SKM-1 treated with dmso at 0.1 percent for 144 hours (cell line): ENCODE measurements at regions not wholly inside any gene's neighbourhood (a gene's known extent, or its start where the extent isn't known, plus 50 kb on each side); places are given as distances from the start of the nearest gene placed in this dataset.
"Not testable (repeated sequence)": the region's sequence is repeated elsewhere in the genome, so short reads cannot be mapped to it uniquely, and the experiment has no call there.

Experiments used
- DNase-seq: peaks from one replicate; lab custom pipeline; 2025; ENCODE audit not compliant: unreplicated experiment; lab: John Stamatoyannopoulos, UW

DNA sequence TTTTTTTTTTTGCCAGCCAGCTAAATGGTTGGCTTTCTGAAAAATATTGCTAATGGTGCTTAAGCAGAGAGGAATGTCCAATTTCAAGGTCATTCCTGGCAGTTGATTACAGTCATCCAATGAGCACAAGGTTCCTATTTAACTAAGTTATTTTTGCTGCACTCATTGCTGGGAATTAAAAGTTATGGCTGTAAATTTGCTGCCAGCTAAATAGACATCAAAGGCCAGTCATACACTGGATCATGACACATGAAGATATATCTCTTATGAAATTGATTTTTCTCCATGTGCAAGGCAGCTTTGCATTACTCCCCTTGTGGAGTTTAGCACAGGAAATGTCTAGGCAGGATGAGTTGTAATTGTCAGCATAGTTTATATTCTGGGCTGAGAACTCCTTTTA is 1898.4 kb upstream of the CELF4 start:
- no peak for DNase-seq

DNA sequence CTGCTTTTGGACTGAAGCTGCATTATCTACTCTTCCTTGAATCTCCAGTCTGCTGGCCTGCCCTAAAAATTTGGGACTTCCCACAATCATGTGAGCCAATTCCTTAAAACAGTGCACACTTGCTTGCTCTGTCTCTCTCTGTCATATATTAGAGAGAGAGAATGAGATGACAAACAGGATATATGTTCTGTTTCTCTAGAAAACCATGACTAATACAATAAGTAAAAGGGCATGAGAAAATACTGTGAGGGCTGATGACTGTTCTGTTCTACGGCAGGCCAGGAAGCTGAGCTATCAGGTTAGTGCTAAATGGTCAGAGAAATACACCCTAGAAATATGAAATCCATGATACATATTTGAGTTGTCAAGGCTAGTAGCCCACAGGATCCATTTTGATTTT is 1896.8 kb upstream of the CELF4 start:
- DNase-seq, result no peak

DNA sequence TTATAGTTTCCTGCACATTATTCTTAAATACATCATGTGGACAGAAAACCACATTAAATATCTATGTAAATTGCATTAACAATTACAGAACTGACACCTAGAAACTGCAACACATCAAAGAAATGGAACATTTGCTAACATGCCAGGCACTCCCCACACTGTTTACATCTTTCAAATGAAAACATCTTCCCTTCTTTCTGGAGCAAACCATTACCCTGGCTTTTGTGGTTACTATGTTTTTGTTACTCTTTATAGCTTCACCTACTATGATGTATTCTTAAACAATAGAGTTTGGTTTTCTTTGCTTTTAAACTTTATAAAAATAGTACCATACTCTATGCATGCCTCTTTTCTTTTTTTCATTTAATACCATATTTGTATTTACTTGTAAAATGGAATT is 1894.5 kb upstream of the CELF4 start:
- DNase-seq, result no peak

DNA sequence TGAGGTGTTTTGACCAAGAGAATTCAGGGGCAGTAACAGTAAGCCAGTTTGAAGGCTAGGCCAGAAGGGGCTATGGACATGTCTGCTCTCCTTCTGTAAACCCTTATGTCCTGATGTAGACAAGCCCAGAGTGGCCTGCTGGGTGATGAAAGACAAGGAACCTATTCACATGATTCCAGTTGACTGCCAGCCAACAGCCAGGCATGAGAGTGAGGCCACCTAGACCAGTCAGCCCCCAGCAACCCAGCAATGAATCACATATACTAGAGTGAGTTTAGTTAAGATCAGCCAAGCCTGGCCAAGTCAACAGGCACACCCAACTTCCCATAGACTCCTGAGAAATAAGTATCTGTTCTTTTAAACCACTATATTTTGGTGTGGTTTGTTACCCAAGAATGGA is 1889.7 kb upstream of the CELF4 start:
- no peak for DNase-seq

DNA sequence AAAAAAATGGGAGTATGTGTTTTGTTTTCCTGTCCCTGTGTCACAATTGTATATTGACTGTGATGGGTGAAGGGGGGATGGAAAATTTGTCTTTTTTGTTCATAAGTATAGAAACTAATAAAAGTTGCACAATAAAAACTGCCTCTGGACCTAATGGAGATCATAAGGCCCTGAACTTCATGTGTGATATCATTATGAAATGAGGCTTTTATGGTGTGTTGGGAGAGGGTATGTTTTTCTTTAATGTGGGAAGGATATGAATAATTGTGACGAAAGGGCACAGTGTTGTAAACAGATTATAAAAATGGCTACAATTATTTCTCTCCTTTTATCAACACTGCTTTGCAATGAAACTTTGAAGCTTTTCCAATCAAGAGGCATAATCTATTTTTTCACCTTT is 1889.3 kb upstream of the CELF4 start:
- no peak for DNase-seq

DNA sequence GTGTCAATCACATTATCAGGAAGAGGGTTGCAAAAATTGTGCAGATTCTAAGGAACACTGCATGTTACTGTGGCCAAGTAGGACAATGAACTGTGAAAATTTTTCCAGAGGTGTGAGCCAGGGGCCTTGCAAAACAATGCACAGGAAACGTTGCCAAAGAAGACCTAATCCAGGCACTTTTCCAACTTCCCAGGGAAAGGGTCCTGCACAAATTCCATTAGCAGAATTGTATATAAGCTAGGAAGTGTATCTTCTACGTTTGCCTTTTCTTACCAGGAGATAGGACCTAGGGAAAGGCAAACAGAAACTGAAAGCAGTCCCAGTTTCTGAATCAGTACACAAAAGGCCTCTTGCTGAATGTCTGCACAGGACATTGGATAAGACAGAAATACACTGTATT is 1888.3 kb upstream of the CELF4 start:
- DNase-seq, result no peak

DNA sequence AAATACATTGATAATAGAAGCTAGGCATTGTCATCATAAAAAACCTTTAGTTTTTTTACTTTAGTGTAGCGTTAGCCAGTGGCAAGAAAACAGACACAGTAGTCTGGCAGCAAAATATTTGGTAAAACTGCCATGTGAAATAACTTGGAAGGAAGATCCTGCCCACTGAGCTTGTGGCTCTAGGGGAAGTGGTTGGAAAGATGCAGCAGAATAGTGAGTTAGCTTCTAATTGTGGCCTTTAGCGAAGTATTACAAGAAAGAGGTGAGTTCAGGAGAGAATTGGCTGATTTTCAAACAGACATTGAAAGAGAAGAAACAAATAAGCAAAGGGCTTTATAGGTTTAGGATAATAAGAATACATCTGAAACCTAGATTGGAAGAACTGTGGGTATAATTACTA is 1887.8 kb upstream of the CELF4 start:
- DNase-seq, result no peak

DNA sequence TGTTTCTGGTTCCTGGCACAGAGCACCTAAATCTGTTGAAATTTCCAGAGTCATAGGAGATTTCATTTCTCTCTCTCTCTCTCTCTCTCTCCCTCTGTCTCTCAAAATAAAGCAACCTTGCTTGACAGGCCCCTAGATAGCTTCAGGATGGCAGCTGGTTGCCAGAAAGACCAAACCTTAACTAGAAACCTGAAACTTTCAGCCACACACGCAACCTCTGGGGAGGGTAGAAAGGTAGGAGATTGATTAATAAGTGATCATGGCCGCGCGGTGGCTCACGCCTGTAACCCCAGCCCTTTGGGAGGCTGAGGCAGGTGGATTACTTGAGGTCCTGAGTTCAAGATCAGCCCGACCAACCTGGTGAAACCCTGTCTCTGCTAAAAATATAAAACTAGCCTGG is 1885.4 kb upstream of the CELF4 start:
- DNase-seq, result no peak

DNA sequence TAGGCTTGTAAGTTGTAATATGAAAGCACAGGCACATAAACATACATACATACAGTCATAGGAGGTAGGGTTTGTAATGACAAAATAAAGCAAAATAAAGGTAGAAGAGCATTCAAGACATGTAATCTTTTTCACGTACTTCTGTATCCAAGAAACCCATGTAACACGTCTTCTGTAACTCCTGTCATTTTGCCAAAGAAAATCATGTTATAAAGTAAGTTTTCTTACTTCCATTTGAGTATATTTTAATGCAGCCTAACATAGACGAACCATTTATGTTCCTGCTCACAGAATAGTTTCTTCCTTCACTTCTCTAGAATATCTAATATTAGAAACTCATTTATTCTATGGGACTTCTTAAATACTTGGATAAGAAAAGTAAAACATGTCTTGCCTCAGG is 1884.0 kb upstream of the CELF4 start:
- no peak for DNase-seq

DNA sequence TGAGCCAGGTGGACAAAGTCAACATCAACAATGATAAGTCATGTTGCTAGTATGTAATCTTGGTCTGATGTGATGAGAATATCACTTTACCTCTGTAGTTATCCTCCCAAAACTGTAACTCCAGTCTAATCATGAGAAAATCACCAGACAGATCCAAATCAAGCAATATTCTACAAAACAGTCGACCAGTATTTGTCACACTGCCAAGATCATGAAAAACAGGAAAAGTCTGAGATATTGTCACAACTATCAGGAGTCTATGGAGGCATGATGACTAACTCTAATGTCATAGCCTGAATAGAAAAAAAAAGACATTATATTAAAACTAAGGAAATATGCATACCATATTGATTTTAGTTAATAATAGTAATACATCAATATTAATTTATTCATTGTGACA is 1883.3 kb upstream of the CELF4 start:
- DNase-seq, result no peak

DNA sequence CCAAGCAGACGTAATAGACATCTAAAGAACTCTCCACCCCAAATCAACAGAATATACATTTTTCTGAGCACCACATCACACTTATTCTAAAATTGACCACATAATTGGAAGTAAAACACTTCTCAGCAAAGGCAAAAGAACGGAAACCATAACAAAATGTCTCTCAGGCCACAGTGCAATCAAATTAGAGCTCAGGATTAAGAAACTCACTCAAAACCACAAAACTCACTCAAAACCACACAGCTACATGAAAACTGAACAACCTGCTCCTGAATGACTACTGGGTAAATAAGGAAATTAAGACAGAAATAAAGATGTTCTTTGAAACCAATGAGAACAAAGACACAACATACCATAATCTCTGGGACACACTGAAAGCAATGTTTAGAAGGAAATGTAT is 1879.4 kb upstream of the CELF4 start:
- not testable (repeated sequence) for DNase-seq

DNA sequence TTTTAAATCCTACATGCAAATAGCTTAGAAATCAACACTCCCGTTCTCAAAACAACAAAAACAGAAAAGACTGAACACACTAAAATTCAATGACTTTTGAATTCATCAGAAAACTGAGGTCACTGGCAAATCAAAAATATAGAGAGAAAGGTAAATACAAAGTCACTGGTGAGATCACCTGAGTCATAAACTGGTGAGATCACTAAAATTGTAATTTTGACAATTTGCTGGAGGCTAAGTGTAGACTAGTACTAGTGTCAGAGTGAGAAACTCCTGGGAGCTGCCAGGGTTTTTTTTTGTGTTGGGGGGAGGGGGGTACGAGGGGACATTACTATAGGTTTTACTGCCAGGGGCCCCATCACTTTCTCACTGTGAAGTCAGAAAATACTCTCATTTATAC is 1876.0 kb upstream of the CELF4 start:
- DNase-seq, result no peak

DNA sequence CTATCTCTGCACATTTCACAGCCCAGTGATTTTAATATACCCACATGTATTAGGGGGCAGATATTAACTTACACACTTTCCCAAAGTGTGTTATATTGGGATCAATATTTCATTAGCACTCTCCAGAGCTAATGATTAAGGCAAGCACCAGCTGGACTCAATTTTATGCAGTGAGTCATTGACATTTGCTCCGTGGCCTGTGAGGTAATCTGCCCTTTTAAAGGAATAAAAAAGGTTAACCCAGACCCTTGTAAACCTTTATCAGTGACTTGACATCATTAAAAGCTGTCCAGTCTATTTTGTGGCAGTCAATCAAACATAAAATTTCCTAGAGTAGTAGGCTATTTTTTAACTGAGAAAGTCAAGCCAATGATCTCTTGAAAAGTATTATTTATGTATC is 1870.4 kb upstream of the CELF4 start:
- no peak for DNase-seq

DNA sequence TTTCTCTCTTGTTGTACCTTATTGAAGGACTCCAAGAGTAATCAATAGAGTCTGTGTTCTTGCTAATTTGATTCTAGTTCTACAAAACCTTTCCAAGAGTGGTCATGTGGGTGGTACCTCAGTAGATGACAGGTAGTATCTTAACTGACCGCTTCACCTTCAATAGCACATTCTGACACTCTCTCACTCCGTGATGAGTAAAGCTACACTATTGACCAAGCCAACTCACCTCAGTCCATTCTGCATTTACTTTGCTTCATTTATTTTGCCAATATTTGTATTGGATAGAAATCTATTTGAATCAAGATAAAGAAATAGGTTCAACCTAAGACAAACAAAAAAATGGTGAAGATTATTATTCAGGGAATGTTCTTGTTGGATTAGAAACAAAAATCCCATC is 1869.6 kb upstream of the CELF4 start:
- DNase-seq, result no peak

DNA sequence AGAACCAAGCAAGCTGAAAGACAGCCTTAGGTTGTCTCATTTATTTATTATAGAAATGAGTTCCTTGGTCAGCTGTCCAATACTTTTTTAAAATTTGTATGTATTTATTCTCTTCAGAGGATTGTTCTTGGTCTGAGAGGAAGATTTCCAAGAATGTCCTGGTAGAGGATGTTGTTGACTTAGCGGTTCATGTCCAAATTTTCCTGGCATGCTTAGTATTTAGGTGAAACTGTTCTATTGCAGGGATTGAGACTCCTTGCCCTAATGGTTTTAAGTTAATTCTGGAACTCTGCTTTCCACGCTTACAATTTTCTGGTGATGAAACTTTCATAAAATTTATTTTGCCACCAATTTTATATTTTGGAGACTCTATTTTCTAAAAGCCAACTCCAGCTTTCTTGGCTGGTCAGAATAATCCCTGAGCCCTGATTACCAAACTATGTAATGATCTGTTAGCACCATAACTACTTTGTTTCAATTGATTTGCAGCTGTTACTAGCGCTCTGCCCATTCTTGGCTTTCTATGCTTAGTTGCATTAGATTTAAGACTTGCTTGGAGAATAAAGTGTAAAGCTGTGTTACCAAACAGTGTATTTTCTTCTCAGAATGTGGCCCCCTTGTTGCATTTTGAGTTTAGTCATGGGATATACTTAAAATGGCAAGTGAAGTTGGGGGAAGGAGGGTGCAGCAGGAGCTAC is 1868.8 kb upstream of the CELF4 start:
- no peak for DNase-seq

DNA sequence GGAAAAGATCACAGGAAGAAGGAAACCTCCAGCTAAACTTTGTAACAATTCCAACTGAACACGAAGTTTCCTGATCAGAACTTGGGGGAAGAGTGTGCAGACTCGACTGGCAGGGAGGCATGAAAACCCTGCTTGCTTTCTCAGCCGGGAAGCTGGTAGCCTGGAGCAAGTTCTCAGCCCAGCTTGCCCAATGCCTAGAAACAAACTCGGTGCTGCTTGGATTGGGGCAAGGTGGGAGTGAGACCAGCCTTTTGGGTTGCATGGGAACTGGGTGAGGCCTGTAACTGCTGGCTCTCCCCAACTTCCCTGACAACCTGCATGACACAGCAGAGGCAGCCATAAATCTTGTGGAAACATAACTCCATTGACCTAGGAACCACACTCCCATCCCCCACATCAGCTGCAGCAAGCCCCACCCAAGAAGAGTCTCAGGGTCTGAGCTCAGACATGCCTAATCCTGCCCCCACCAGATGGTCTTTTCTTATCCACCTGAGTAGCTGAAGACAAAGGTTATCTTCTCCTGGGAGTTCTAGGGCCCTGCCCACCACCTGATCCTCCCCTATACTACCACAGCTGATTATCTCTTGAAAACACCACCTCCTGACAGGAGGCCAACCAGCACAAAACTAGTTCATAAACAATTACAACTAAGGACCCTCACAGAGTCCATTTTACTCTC is 1859.7 kb upstream of the CELF4 start:
- DNase-seq, result no peak

DNA sequence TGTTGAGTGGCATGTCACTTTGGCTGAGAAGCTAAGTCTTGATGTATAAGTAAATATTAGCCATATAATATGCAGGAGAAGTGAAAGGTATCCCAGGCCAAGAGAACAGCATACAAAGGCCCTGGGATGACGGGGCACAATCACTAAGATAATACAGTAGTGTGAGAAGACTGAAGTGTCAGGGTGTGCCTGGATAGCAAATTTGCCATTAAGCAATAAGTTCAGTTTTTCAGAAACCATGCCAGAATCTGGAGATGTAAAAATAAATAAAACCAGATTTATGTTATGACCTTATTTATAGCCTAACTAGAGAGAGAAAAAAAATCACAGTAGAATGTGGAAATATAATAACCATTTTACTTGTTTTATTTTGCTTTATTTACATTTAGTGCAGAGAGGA is 1858.7 kb upstream of the CELF4 start:
- no peak for DNase-seq

DNA sequence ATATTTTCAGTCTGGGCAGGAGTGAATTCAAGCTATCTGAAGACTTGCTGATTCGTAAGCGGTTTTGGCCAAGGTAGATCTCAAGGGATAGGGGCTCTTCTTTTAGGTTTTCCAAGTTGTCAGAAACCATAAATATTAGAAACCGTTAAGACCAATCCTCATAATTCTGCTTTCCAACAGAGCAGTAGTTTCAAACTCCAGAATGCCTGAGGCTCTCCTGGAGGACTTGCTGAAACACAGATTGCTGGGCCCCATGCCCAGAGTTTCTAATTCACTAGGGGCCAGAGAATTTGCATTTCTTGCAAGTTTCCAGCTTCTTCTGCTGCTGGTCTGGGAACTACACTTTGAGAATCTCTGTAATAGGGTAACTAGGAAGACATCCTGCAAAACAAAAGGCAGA is 1855.7 kb upstream of the CELF4 start:
- DNase-seq, result no peak

DNA sequence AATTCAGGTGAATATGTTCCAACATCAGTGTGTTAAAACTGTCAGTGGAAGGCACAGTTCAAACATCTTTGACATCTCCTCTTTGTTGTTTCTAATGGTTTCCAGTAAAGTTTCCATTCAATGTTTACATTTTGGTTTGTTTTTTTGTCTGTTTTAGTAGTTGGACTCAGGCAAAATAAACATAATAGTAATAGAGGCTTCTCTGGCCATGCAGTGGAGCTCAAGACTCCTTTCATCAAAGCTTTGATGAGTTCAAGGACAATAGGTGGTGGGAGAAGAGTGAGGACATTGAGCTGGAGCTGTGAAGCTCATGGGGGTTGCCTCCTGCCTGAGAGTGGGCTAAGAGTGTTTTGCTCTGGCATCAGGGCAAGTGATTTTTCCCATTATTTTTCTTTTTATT is 1853.7 kb upstream of the CELF4 start:
- no peak for DNase-seq

DNA sequence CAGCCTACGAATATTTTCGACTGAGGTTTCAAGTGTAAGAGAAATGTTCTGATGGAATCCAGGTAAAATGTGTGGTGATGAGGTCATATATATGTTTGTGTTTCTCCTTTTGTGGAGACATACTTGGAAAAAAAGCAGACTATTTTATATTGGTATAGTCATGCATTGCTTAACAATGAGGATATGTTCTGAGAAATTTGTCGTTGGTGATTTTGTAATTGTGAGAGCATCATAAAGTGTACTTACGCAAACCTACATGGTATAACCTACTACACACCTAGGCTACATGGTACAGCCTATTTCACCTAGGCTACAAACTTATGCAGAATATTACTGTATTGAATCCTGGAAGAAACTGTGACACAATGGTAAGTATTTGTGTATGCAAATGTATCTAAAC is 1849.9 kb upstream of the CELF4 start:
- DNase-seq, result no peak

DNA sequence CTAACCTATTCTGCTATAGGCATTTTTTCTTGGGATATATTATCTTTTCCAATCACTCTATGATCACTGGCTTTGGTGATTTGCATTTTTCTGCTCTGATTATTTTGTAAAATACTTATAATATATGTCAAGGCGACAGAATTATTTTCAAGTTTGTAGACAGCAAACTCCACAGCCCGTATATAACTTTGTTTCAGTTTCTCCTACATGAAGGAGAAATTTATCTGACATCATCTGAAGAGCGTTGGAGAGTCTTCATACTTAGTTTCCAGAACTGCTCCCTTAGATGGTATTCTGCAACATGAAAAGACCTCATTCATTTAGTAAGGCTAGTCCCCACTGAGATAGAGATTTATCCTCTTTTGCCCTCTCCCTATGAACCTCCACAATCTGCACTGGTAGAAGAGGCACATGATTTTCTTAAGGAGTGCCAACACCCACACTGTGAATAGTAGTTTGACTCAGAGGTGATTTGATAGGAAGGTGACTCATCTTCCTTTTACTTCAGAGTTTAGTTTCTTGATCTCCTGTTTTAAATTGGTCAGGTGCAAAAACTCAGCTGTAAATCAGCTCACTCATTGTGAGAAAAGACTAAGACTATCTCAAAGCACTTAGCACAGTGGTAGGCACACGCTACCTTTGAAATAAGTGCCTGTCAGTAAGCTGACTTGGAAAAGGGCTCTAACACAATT is 1848.6 kb upstream of the CELF4 start:
- no peak for DNase-seq

DNA sequence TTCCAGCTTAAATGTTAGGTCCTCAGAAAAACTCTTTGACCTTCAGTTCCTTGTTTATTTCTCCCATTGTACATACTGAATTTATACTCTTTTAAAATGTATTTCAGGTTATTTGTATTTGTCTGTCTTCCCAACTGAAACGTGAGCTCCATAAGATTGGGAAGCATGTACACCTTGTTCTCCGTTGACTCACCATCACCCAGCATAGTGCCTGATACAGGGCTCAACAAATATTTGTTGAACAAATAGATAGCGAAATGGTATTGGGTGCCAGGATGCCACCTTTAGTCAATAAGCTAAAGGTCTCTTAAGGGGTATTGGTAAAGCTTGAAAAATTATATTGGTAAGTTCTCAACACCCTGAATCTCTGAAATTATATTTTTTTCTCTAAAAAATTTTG is 1841.3 kb upstream of the CELF4 start:
- no peak for DNase-seq

DNA sequence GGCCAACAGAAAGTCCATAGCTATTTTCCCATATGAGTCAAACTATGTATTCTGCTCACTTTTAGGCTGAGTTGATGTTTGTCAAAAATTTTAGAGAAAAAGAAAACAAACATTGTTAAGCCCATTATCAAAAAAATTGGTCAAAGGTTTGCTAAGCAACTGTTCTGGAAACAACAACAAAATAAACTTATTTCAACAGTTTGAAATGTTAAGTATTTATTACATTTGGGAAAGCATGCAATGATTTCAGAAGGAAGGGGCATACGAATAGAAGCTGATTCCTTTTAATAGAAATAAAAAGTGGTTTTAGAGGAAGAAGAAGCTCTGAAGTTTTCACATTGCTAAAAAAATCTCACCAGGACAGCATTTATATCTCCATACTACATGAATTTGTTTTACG is 1837.5 kb upstream of the CELF4 start:
- DNase-seq, result no peak
